ENCODE measurements at regions not wholly inside any gene's neighbourhood (a gene's known extent, or its start where the extent isn't known, plus 50 kb on each side); places are given as distances from the start of the nearest gene placed in this dataset.
"Not testable (repeated sequence)": the region's sequence is repeated elsewhere in the genome, so short reads cannot be mapped to it uniquely, and the experiment has no call there.

DNA sequence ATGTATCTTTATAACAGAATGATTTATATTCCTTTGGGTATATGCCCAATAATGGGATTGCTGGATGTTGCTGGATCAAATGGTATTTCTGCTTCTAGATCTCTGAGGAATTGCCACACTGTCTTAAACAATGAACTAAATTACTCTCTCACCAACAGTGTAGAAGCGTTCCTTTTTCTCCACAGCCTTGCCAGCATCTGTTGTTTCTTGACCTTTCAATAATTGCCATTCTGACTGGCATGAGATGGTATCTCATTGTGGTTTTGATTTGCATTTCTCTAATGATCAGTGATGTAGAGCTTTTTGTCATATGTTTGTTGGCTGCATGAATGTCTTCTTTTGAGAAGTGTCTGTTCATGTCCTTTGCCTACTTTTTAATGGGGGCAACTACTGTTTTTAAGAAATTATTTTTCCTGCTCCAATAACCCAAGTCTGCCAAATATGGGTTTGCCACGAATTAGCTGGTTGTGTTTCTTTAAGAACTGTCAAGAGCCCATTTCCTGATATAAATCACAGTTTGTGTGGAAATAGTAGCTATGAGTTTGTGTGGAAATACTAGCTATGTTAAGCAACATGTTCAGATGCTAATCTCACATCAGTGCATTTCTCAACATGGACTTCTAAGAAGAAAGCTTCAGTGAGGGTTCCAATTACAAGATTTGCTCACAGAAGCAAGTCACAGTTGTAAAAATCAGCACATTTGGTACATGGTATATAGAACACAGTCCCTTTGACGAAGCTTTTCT lies 259.4 kb downstream of the ANAPC1 start:
- H3K27ac ChIP-seq = no peak overlapping the region
- WGBS, 2 donors = 64% methylated on average over 3 of the region's 3 CpGs
- H3K36me3 ChIP-seq = no peaks in the 10 kb centered on the region

DNA sequence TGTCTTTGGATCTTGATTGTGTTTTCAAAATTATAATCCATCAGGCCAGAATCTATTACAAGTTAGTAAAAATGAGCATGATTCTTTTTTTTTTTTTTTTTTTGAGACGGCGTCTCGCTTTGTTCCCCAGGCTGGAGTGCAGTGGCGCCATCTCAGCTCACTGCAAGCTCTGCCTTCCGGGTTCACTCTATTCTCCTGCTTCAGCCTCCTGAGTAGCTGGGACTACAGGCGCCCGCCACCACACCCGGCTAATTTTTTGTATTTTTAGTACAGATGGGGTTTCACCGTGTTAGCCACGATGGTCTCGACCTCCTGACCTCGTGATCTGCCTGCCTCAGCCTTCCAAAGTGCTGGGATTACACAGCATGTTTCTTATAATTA lies 258.8 kb downstream of the ANAPC1 start:
- FAIRE-seq, H3K27ac ChIP-seq: not testable (repeated sequence)

More for the DNA sequence above, 259.4 kb downstream of the ANAPC1 start:
- peaks cover 0 to 4% (median 0%) of the 10 kb centered on the region in 4 donors for H3K9me3 ChIP-seq
- no peak overlapping the region for H3K4me3 ChIP-seq
- intact Hi-C loops (cut with DNase I) = no loop called here
- H3K4me1 ChIP-seq = no peaks in the 10 kb centered on the region
- ATAC-seq (peak in 1 of 4 donors; percentile 68), DNase-seq (no peak), FAIRE-seq (no peak)
- no peaks in the 10 kb centered on the region for H3K27me3 ChIP-seq
- no peak for TF ChIP-seq CTCF (IDR thresholded peaks at IDR 0.05)

GRCh38 chr2:111626037-111626864 lies 257.7 kb downstream of the ANAPC1 start:
- DNase-seq = no peak
- Histone ChIP-seq H3K36me3 (no peaks in the 10 kb centered on the region), H3K4me1 (no peaks in the 10 kb centered on the region), H3K9me3 (peaks cover 0 to 4% (median 0%) of the 10 kb centered on the region in 4 donors), H3K4me3 (no peak overlapping the region), H3K27me3 (no peaks in the 10 kb centered on the region), H3K27ac (no peak overlapping the region)
- 90 to 100% methylated on average over 2 of the region's 2 CpGs for WGBS, 2 donors
- no peak for FAIRE-seq
- TF ChIP-seq CTCF (IDR thresholded peaks at IDR 0.05) = no peak
- no peak for ATAC-seq
- intact Hi-C loops (cut with DNase I) = no loop called here

More for the DNA sequence above, 258.8 kb downstream of the ANAPC1 start:
- WGBS, 2 donors = 78 to 83% methylated on average over 12 of the region's 12 CpGs
- H3K4me3 ChIP-seq; H3K9me3 ChIP-seq; H3K27me3 ChIP-seq; intact Hi-C loops (cut with DNase I); H3K36me3 ChIP-seq; ATAC-seq; H3K4me1 ChIP-seq; DNase-seq: not testable (repeated sequence)

GRCh38 chr2:111626865-111627163 lies 257.2 kb downstream of the ANAPC1 start:
- intact Hi-C loops (cut with DNase I) = no loop called here
- TF ChIP-seq CTCF (IDR thresholded peaks at IDR 0.05) = no peak
- Histone ChIP-seq H3K4me1 (no peaks in the 10 kb centered on the region), H3K9me3 (peaks cover 0 to 4% (median 0%) of the 10 kb centered on the region in 4 donors), H3K36me3 (no peaks in the 10 kb centered on the region), H3K27me3 (no peaks in the 10 kb centered on the region), H3K4me3 (no peak overlapping the region), H3K27ac (no peak overlapping the region)
- FAIRE-seq (no peak), DNase-seq (no peak), ATAC-seq (no peak)

- intact Hi-C loops (cut with DNase I) = no loop called here
- peaks cover 0 to 4% (median 0%) of the 10 kb centered on the region in 4 donors for H3K9me3 ChIP-seq
- no peak for DNase-seq
- no peaks in the 10 kb centered on the region for H3K36me3 ChIP-seq
- no peak overlapping the region for H3K4me3 ChIP-seq
- no peaks in the 10 kb centered on the region for H3K4me1 ChIP-seq
- no peak for TF ChIP-seq CTCF (IDR thresholded peaks at IDR 0.05)
- FAIRE-seq = no peak
- H3K27me3 ChIP-seq = no peaks in the 10 kb centered on the region
- no peak overlapping the region for H3K27ac ChIP-seq
- ATAC-seq = no peak
- WGBS, 2 donors = 75 to 85% methylated on average over 5 of the region's 5 CpGs
These were observed 256.7 kb downstream of the ANAPC1 start for GRCh38 chr2:111627256-111627655.
